NCI-H460 (cell line): ENCODE measurements at regions not wholly inside any gene's neighbourhood (a gene's known extent, or its start where the extent isn't known, plus 50 kb on each side); places are given as distances from the start of the nearest gene placed in this dataset.
A peak's percentile ranks its signal among the peaks of the same experiment; 100 is the strongest.

ENCODE experiments used
- DNase-seq: peaks from one replicate; pipeline ENCODE4 v3.0.0-alpha.2; 2016; ENCODE audit warnings: low read depth; ENCODE audit errors: extremely low read depth

DNA sequence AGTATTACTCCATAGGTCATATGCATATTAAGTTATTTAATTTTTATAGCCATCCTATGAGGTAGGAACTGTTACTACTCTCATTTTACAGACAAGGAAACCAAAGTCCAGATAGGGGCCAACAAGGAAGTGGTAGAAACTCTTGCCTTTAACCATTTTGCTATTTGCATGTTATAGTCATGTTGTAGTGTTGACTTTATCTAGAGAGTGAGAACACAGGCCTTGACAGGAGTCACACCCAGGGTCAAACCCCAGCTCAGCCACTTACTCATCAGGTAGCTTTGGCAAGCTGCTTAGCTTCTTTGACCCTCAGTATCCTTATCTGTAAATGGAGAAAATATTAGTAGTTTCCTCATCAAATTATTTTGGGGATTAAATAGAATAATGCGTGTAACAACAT, 156.2 kb downstream of the CAND1 start:
- DNase-seq: no peak

DNA sequence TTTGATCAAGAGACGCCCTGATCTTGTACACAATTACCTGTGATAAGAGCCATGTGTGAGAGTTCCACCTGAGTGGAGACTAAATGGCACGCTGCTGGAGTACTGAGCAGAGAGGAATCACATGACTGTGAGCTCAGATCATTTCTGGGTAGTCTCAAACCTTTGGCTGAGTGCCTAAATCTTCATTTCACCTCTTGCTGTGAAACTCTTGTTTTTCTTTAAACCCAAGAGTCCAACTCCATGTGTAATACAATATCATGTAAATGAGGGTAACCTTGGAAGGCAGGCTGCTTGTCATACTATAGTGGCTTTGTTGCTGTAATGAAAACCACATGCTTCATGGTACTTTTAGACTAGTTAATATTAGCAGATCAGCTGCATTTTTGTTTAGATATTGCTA, 156.9 kb downstream of the CAND1 start:
- DNase-seq: no peak

DNA sequence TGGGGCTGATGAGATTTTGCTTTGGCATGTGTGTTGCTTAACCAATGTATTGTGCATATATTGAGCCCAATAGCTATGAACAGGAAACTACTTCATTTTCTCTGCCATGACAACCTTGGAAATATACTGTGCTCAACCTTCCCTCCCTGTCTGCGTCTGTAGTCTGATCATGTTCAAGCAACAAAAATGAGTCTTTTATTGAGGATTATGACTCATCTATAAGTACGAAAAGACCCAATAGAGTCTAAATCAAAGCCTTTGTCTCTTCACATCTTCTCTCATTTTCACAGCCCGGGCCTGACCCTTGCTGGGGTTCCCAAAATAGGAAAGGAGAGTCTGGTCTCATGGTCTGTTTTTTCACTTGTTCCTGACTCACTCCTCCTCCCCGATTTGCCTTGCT, 158.2 kb downstream of the CAND1 start:
- DNase-seq: no peak

DNA sequence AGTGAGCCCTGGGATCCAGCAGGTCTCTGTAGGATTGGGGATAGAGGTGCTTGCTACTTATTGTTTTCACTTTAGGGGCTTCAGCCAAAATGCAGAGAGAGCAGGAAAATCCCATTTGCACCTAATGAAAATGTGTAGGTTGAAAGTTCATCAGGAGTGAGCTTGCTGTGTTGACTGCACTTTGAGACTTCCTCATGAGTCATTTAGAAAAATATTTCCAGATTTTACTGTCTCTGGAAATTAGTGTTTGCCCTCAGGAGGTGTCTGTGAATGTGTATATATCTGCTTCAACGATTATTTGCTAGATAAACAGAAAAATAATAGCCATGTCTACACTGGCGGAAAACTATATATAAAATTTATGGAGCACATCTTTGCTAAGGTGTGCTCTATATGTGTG, 159.3 kb downstream of the CAND1 start:
- no peak for DNase-seq

DNA sequence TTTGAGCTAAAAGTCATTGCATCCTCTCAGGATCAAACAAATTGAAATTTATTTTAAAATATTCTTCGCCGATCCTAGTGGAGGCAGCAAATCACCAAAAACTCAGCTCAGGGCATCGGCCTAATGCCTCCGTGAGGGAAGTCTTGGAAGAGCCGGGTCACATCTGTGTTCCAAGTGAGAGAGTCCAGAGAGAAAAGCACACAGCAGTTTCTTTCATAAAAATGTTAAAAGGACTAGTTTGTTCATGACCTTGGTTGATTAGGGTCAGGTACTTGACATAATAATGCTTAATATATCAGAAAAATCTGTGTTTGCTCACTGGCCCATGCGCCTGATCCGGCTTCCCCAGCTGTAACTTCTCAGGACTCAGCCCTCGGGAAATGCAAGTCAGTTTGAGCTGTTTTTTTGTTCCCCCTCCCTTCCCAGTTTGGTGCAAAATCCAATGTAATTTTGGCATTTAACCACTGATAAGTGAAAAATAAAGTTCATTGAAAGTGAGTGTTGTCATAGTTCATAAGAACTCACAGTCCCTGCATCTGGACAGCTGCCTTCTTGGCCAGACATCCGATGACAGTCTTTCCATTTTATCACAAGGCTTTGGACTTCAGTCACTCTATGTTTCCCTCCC, 161.7 kb downstream of the CAND1 start:
- no peak for DNase-seq

DNA sequence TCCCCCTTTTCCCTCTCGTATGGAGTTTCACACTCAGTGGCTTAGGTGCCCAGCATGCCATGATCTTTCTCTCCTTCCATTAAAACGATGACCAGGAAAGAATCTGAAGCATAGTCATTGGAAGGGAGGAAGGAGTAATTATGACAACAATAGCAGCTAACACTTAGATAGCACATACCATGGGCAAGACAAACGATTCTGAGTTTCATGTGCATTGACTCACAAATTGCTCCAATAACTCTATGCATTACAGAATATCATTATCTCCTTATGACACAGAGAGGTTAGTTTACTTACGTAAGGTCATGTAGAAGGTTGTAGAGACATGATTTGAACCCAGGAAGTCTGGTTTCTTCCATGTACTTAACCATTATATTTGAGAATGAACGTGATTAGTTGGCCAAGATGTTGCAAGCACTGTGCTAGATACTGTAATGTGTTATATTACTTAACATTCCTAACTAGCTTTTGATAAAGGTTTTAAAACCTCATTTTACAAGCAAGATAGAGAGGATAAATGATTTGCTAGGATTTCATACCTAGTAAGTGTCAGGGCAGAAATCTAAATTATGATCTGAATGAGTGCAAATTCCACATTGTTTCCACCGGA, 162.4 kb downstream of the CAND1 start:
- DNase-seq: no peak

DNA sequence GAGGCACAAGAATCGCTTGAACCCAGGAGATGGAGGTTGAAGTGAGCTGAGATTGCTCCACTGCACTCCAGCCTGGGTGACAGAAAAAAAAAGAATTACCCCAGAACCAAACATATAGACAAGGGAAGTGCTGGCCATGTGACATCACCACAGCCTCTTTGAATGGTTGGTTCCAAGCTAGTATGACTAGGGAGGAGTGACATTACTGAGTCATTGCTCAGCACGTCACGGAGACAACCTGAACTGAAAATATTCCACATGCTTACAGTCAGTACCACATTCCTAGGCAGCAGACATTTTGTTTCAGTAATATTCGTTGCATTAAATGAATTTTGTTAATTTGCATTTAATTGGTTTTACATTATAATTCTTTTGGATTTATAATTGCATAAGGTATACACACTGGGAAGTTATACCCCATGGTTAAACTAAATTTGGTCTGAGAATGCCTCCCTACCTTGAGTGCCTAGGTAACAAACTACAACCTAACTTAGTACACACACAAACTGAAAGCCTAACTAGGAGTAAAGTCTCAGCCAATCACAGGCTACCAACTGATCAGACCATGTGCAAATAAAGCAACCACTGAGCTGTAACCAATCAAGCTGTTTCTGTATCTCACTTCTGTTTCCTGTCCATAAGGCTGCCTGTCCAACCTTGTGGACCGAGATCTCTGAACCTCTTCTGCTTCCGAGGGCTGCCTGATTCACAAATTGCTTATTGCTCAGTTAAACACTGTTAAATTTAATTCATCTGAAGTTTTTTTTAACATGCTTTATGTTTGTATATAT, 164.4 kb downstream of the CAND1 start:
- no peak for DNase-seq

DNA sequence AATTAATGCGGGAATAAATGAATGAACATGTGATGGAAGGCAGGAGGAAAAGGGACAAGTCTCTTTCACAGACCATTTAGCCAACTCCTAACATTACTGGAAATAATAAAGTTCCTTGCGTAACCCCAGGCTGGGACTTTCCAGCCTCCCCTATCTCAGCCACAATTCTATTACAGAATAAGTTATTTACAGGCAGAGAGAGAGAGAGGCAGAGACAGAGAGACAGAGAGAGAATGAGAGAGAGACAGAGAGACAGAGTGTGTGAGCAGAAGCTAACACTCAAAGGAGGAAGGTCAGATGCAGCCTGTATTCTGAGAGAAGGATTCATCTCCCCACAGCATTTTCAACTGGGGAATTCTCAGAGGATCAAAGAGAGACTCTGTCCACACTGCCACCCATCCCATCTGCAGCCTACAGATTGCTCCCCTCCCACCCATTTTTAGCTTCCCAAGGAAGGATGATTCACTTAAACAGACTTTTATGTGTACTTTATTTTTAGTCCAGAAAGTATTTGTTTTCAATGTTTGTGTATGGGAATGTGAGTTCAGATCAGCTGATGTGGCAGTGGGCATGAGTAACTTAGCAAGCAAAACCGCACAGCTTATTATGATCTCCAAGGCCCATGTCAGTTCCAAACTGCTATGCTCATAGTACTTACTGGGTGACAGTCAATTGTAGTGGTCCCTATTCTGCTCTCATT, 165.7 kb downstream of the CAND1 start:
- DNase-seq: no peak

DNA sequence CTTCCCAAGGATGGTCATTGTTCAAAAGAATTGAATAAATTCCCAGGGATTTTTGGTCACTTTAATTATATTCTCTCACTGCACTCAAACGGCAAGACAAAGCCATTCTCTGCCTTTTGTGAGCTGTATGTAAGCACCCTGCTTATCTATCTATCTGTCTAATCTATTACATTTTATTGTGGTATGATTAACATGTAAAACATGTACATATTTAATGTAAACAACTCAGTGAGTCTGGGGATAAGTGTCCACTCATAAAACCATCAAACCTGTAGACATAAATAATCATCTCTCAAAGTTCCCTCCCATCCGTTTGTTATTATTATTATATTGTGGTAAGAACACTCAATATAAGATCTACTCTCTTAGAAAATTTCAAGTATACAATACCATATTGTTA, 167.1 kb downstream of the CAND1 start:
- DNase-seq: no peak

DNA sequence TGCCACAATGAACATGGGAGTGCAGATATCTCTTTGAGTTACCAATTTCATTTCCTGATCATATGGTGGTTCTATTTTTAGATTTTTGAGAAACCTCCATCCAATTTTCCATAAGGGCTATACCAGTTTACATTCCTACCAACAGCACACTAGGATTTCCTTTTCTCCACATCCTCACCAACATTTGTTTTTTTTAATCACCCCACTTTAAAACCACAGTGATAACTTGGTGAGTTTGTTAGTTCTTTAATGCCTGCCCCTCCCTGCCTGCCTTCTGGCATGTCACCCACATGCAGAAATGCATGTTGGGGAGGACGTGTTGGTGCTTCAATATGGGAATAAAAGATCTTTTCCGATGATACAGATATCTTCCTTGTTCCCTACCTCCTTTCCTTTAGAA, 167.9 kb downstream of the CAND1 start:
- no peak for DNase-seq

DNA sequence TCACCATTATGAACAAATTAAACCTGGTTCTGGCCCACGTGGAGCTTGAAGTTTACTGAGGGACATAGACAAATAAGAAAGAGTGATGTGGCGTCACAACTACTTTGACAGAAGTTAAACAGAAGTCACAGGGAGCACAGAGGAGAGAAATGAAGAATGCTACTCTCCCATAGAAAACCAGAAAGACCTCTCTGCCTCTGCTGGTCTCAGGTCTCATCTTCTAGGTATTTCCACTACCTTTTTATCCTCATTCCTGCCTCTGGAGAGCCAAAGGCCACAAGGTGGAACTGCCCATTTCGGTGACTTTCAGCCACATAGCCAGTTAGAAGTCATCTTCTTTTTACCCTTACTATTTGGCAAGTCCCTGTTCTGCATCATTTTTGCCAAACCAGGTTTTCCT, 170.5 kb downstream of the CAND1 start:
- no peak for DNase-seq

DNA sequence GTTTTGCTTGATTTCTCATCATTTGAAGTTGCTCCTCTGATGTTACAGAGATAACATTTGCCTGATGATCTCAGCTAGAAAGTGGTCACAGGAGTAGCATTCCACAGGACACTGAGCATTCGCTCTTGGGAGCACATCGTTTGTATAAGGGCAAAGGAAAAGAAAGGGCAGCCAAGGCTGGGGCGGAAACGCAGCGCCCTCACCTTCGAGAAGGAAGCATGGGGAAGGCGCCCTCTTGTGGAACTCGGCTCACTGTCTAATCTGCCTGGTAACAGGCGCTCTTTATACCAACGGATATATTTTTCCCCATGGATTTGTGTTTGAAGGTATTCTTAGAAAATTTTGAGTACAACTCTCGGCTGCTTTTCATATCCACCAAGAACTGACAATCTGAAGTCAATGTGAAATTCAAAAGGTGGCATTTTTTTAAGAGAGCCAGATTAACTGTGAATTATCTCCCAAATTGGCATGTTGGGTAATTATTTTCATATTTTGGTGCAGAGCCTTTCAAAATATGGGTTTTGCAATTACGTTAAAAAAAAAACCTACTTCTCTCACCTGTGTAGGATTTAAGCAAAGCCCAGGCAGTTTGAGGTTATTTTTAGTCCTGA, 172.7 kb downstream of the CAND1 start:
- DNase-seq: peak; percentile 48

DNA sequence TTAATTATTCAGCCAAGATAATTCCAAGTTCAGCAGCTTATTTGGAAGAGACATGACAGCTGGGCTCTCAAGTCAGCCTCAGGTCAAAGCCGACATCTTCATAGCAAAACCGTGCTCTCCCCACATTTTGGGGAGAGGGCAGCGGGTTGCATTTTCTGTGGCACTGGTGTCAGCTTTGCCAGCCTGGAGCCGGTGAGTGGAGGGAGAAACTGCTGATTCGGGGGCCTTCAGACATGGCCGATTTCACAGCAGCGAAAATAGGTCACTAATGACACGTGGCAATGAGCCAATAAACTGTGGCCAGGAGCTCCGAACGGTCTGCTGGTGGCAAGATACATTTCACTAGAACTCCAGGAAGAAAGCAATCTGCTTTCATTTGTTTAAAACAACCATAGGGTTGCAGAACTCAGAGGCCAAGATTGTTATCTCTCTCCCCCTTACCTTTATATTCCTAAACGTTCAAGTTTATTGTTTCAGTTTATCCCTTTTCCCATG, 173.2 kb downstream of the CAND1 start:
- DNase-seq: no peak

DNA sequence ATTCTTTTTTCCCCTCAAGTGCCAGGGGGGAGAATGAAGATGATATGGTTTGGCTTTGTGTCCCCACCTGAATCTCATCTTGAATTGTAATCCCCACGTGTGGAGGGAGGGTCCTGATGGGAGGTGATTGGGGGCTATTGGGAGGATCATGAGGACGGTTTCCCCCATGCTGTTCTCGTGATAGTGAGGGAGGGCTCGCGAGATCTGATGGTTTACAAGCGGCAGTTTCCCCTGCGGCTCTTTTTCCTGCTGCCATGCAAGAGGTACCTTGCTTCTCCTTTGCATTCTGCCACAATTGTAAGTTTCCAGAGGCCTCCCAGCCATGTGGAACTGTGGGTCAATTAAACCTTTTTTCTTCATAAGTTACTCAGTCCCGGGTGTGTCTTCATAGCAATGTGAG, 173.7 kb downstream of the CAND1 start:
- no peak for DNase-seq

DNA sequence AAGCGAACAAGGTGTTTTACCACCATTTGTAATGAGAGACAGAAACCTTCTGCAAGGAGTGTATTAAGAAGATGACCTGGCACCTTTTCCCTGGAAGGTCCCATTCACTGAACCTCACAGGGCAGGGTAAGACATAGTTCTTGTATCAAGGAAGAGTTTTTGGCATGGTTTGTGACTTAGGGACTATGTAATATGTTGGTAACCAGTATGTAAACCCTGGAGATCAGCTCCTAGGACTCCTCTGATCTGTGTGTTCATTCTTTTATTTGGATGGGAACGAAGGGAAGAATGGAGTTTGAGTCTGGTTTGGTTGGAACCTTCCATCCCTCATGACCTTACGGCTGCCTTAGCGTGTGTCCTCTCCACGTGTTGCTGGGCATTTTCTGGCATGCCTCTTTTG, 175.4 kb downstream of the CAND1 start:
- DNase-seq: no peak

DNA sequence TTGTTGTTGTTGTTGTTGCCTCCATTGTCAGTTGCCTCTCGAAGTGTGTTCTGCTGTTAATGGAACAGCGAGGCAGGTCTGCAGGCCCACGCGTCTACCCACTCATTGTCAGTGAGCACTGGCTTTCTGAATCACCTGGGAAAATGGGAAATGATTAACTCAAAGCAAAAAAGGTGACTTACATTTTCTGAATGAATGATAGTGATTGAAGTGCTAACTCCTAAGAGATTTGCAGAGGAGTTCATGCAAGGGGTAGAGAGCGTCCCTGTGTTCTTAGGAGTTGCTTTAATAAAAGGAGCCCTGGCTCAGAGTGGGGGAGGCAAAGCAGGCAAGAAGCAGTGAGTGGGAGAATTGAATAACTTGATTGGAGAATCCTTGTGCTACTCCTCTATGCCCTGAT, 177.6 kb downstream of the CAND1 start:
- DNase-seq: no peak

DNA sequence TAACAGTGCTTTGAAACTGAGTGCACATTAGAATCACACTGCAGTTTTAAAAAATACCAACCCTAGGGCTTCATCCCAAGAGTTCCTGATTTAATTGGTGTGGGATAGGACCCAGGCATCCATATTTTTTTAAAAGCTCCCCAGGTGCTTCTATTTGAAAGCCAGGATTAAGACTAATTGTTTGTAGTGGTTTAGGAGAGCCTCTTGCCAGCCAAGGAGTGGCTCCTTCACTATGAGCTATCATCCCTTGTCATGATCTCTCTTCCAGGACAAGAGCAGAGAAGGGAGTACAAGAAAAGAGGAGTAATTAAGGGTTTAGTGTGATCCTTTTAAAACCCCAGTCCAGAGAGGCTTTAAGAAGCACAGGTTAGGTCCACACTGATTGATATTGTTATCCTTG, 178.0 kb downstream of the CAND1 start:
- no peak for DNase-seq

DNA sequence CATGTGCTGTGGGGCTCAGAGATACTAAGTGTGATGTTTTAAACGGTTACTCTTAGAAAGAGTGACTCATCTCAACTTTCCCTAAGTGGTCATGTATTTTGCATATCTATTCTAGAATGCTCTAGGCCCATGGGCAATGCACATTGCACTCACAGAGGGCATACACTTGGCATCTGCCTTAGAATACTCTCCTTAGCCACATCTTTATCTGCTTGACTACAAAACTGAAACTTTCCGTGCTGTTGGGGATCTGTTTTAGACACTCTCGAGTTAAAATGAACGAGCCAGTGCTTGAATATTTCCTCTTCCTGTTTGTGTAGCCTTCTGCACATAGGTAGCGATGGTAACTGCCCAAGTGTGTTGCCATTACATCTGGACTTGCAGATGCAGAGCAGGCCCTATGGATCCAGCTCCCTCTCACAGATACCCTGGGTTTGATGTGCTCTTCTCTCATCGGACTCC, 180.5 kb downstream of the CAND1 start:
- no peak for DNase-seq

DNA sequence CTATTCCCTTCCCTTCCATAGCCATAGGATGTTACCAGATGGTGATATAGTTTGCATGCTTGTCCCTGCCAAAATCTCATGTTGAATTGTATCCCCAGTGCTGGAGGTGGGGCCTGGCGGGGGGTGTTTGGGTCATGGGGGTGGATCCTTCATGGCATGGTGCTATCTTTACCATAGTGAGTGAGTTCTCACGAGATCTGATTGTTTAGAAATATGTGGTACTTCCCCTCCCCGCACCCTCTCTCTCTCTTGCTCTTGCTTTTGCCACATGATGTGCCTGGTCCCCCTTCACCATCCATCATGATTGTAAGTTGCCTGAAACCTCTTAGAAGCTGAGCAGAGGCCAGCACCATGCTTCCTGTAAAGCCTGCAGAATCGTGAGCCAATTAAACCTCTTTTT, 181.3 kb downstream of the CAND1 start:
- no peak for DNase-seq

DNA sequence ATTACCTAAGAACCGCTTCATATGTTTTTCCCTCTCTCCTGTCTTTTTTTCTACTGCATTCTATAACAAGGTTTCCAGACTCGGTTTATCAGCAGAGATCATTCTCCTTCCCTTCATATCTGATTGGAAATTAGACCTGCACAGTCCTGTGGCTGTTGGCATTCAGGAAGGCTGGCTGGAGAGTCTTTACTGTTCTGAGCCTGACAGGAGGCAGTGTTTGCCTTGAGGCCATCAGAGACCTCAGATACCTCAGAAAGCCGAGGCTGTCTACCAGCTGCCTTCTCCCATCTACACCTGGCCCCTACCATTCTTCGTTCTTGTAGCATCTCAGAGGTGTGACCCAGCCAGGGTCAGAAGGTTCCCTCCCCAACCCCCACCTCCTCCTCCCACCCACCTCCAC, 182.0 kb downstream of the CAND1 start:
- no peak for DNase-seq
